ENCODE measurements at regions not wholly inside any gene's neighbourhood (a gene's known extent, or its start where the extent isn't known, plus 50 kb on each side); places are given as distances from the start of the nearest gene placed in this dataset.

DNA sequence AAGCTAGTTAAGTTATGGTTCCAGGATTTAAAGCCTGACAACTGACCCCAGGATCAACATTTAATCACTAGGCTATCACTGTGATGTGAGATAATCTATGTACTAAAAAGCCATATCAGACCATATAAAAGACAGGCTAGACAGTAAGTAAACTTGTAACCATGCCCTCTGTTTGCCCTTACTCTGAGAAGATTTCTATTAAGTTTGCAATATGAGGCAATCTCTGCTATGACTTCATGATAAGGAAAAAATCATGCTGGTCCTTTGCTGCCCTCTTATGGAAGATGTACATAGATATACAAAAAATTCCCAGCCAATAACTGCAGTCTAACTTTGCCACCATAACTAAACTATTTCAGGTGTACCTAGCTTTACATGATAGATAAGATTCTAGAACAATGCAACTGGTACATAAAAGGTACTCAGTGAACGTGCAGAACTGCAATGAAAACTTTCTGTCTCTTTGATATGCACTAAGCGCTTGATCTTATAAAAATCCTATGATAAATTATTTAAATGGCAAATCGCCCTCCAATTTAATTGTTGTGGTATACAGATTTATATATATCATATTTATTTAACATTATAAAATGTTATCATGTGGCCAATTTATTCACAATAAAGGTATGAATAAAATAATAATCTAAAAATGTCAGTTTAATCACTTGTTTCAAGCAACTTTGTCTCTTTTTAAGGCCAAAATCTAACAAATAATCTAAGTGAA lies 70.5 kb downstream of the FAM217A start:
- no peak for DNase-seq

GRCh38 chr6:4009486-4009885 lies 69.5 kb downstream of the FAM217A start:
- no peak for DNase-seq

DNA sequence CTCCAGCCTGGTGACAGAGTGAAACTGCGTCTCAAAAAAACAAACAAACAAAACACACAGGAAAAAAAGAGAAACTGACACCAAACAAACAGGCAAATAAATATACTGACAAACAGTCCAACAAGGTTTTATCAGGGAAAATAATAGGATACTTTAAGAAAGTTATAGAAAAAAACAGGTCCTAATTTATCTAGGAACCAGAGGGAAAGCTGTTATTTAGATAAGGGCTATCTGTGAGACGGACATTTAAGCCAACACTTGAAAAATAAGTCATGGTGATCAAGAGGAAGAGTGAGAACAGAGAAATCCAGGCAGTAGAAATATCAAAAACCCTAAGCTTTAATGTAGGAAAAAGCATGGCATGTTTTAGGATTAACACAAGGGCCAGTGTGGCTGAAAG lies 68.9 kb downstream of the FAM217A start:
- no peak for DNase-seq

GRCh38 chr6:4010689-4011090 lies 68.2 kb downstream of the FAM217A start:
- no peak for DNase-seq

DNA sequence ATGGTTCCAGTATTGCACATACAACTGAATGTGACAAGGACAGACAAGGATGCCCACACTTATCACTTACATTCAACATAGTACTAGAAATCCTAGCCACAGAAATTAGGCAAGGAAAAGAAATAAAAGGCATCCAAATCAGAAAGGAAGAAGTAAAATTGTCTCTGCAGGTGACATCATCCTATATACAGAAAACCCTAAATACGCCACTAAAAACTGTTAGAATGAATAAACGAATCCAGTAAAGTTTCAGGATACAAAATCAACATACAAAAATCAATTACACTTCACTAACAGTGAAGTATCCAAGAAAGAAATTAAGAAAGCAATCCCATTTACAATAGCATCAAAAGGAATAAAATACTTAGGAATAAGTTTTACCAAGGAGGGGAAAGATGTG lies 66.1 kb downstream of the FAM217A start:
- DNase-seq = no peak

- DNase-seq = no peak
These were observed 61.7 kb downstream of the FAM217A start for GRCh38 chr6:4017058-4017739.

- no peak for DNase-seq
These were observed 61.1 kb downstream of the FAM217A start for GRCh38 chr6:4017834-4018170.

GRCh38 chr6:4018171-4018923 lies 60.6 kb downstream of the FAM217A start:
- DNase-seq = peak; percentile 99
